BE2C (cell line): ENCODE measurements at regions not wholly inside any gene's neighbourhood (a gene's known extent, or its start where the extent isn't known, plus 50 kb on each side); places are given as distances from the start of the nearest gene placed in this dataset.

Source experiments
- DNase-seq: peaks from one replicate; pipeline ENCODE4 v3.0.0-alpha.2; 2020
- H3K27me3 ChIP-seq: fragments of 250-450 bp; sonication (Bioruptor Pico); 2 replicates; pipeline ENCODE4 v1.5.1; 2020; ENCODE audit warnings: mild to moderate bottlenecking
- H3K36me3 ChIP-seq: fragments of 250-450 bp; sonication (Bioruptor Pico); 2 replicates; pipeline ENCODE4 v1.5.1; 2020; ENCODE audit warnings: mild to moderate bottlenecking
- H3K4me1 ChIP-seq: fragments of 250-450 bp; sonication (Bioruptor Pico); 2 replicates; pipeline ENCODE4 v1.5.1; 2020
- H3K4me3 ChIP-seq: 2 replicates; pipeline ENCODE4 v1.5.1; 2011; ENCODE audit warnings: low read depth, low read length
- H3K9me3 ChIP-seq: fragments of 250-450 bp; sonication (Bioruptor Pico); 2 replicates; pipeline ENCODE4 v1.5.1; 2020
- CTCF ChIP-seq: IDR thresholded peaks from 2 replicates; pipeline ENCODE4 v1.5.1; 2012; ENCODE audit warnings: mild to moderate bottlenecking, low read depth, low read length

- no peaks in the 10 kb centered on the region for H3K4me1 ChIP-seq
- H3K27me3 ChIP-seq, result no peaks in the 10 kb centered on the region
- DNase-seq, result no peak
- no peaks in the 10 kb centered on the region for H3K9me3 ChIP-seq
- no peaks in the 10 kb centered on the region for H3K36me3 ChIP-seq
- no peak overlapping the region for H3K4me3 ChIP-seq
- TF ChIP-seq CTCF, result no peak
These were observed 224.5 kb upstream of the GPRIN3 start for GRCh38 chr4:89531932-89532640.

GRCh38 chr4:89528526-89529133 is 221.0 kb upstream of the GPRIN3 start:
- DNase-seq, result no peak
- H3K4me3 ChIP-seq, result no peak overlapping the region
- no peak for TF ChIP-seq CTCF

GRCh38 chr4:89521826-89522225 is 214.2 kb upstream of the GPRIN3 start:
- H3K4me3 ChIP-seq, result no peak overlapping the region
- no peaks in the 10 kb centered on the region for H3K36me3 ChIP-seq
- no peaks in the 10 kb centered on the region for H3K4me1 ChIP-seq
- H3K27me3 ChIP-seq, result no peaks in the 10 kb centered on the region; the same call in 1 of the 2 replicates
- no peak for TF ChIP-seq CTCF
- H3K9me3 ChIP-seq, result no peaks in the 10 kb centered on the region
- no peak for DNase-seq

More at GRCh38 chr4:89528526-89529133, 221.0 kb upstream of the GPRIN3 start:
- no peaks in the 10 kb centered on the region for H3K27me3 ChIP-seq
- H3K4me1 ChIP-seq, result no peaks in the 10 kb centered on the region
- H3K36me3 ChIP-seq, result no peaks in the 10 kb centered on the region
- no peaks in the 10 kb centered on the region for H3K9me3 ChIP-seq

- Histone ChIP-seq H3K4me3 (no peak overlapping the region), H3K4me1 (no peaks in the 10 kb centered on the region), H3K27me3 (peaks cover under 1% of the 10 kb centered on the region; the same call in 1 of the 2 replicates), H3K36me3 (no peaks in the 10 kb centered on the region), H3K9me3 (no peaks in the 10 kb centered on the region)
- no peak for DNase-seq
- TF ChIP-seq CTCF, result no peak
These were observed 212.2 kb upstream of the GPRIN3 start for GRCh38 chr4:89519771-89520320.

- no peaks in the 10 kb centered on the region for H3K9me3 ChIP-seq
- H3K4me3 ChIP-seq, result no peak overlapping the region
- no peaks in the 10 kb centered on the region for H3K36me3 ChIP-seq
- TF ChIP-seq CTCF, result no peak
- peaks cover 5% of the 10 kb centered on the region; the same call in 1 of the 2 replicates for H3K27me3 ChIP-seq
- no peaks in the 10 kb centered on the region for H3K4me1 ChIP-seq
- no peak for DNase-seq
These were observed 210.7 kb upstream of the GPRIN3 start for GRCh38 chr4:89518259-89518658.

- H3K9me3 ChIP-seq, result no peaks in the 10 kb centered on the region
- no peaks in the 10 kb centered on the region for H3K36me3 ChIP-seq
- peaks cover 5% of the 10 kb centered on the region; the same call in 1 of the 2 replicates for H3K27me3 ChIP-seq
- no peak for DNase-seq
- no peak for TF ChIP-seq CTCF
- H3K4me1 ChIP-seq, result no peaks in the 10 kb centered on the region
- no peak overlapping the region for H3K4me3 ChIP-seq
These were observed 207.2 kb upstream of the GPRIN3 start for GRCh38 chr4:89514811-89515210.
